AG04449 (cell line): ENCODE measurements at regions not wholly inside any gene's neighbourhood (a gene's known extent, or its start where the extent isn't known, plus 50 kb on each side); places are given as distances from the start of the nearest gene placed in this dataset.

Source experiments
- CTCF ChIA-PET: fragments of 350-600 bp; formaldehyde crosslinking; extraction: SDS; loops from one replicate; lab custom pipeline; 2021; ENCODE audit warnings: antibody characterized with exemption; lab: Yijun Ruan, JAX
- POLR2A ChIA-PET: fragments of 400-600, 350-600 bp; formaldehyde crosslinking; extraction: SDS; loops from one replicate; lab custom pipeline; 2020; ENCODE audit warnings: antibody characterized with exemption, inconsistent platforms; lab: Yijun Ruan, JAX
- DNase-seq: peaks from one replicate; pipeline ENCODE4 v3.0.0-alpha.2; 2010; ENCODE audit warnings: low read depth, low spot score
- H3K4me3 ChIP-seq: 2 replicates; pipeline ENCODE4 v1.5.1; 2011; ENCODE audit warnings: low read depth, mild to moderate bottlenecking, control low read depth, low read length
- TF ChIP-seq, protein P1 (sequence below): IDR thresholded peaks from one replicate; pipeline ENCODE4 v1.5.1; 2011; ENCODE audit warnings: mild to moderate bottlenecking, moderate library complexity, low read length, control low read depth, inconsistent platforms; ENCODE audit not compliant: insufficient read depth; ENCODE audit errors: missing control alignments

GRCh38 chrX:143935601-143936000 is 51.7 kb downstream of the UBE2NL start:
- H3K4me3 ChIP-seq = no peak overlapping the region
- DNase-seq = no peak
- TF ChIP-seq, protein P1, sequence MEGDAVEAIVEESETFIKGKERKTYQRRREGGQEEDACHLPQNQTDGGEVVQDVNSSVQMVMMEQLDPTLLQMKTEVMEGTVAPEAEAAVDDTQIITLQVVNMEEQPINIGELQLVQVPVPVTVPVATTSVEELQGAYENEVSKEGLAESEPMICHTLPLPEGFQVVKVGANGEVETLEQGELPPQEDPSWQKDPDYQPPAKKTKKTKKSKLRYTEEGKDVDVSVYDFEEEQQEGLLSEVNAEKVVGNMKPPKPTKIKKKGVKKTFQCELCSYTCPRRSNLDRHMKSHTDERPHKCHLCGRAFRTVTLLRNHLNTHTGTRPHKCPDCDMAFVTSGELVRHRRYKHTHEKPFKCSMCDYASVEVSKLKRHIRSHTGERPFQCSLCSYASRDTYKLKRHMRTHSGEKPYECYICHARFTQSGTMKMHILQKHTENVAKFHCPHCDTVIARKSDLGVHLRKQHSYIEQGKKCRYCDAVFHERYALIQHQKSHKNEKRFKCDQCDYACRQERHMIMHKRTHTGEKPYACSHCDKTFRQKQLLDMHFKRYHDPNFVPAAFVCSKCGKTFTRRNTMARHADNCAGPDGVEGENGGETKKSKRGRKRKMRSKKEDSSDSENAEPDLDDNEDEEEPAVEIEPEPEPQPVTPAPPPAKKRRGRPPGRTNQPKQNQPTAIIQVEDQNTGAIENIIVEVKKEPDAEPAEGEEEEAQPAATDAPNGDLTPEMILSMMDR = no peak
- CTCF ChIA-PET = no interaction called here
- POLR2A ChIA-PET = no interaction called here

GRCh38 chrX:143940119-143940518 is 56.2 kb downstream of the UBE2NL start:
- H3K4me3 ChIP-seq = no peak overlapping the region
- CTCF ChIA-PET = no interaction called here
- TF ChIP-seq, protein P1 = no peak
- DNase-seq = no peak
- POLR2A ChIA-PET = no interaction called here

DNA sequence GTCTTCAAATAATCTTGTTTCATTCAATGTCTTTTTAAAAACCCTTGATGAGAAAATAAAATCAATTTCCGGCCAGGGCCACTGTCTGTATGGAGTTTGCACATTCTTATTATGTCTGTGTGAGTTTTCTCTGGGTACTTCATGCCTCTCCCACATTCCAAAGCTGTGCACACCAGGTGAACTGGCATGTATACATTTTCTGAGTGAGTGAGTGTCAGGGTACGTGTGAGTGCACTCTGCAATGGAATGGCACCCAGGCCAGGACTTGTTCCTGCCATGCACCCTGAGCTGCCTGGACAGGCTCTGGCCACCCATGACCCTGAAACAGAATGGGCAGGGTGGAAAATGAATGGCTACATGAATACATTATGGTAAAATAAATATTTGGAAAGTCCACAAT is 61.3 kb downstream of the UBE2NL start:
- no peak overlapping the region for H3K4me3 ChIP-seq
- DNase-seq = no peak
- POLR2A ChIA-PET = no interaction called here
- TF ChIP-seq, protein P1 = no peak
- CTCF ChIA-PET = no interaction called here

DNA sequence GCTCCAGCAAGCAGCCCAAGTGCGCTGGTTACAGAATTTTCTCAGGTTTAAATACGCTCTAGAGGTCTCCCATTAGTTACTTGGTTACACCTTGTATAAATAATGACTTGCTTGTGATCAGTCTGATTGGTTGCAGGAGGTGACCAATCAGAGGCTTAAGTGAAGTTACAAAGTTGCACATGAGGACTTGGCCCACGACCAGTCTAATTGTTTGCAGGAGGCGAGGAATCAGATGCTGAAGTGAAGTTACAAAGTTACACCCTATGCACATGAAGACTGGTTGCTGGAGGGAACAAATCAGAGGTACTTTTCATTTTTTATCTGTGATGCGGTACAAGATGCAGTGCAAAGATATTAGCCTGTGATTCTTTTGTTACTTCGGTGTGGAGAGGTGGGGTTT is 80.7 kb downstream of the UBE2NL start:
- CTCF ChIA-PET = no interaction called here
- POLR2A ChIA-PET = no interaction called here
- no peak for DNase-seq
- TF ChIP-seq, protein P1 = no peak
- no peak overlapping the region for H3K4me3 ChIP-seq

DNA sequence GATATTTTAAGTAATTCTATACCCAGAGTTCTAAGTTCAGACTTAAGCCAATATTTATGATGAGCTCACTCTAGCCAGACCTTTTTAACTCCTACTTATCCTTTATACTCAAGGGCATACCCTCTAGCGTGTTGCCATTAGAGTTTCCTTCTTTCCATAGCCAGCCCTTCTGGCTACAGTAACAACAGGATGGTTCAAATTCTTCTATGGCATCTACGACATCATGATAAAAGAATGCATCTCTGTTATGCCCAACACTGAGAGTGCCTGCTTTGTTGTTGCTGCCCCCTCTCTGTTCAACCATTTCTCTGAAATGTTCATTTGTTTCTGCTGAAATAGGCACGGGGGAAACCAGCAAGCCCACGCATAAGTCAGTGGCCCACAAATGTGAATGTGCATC is 104.5 kb downstream of the UBE2NL start:
- CTCF ChIA-PET = no interaction called here
- POLR2A ChIA-PET = no interaction called here
- DNase-seq = no peak
- H3K4me3 ChIP-seq = no peak overlapping the region
- TF ChIP-seq, protein P1 = no peak

DNA sequence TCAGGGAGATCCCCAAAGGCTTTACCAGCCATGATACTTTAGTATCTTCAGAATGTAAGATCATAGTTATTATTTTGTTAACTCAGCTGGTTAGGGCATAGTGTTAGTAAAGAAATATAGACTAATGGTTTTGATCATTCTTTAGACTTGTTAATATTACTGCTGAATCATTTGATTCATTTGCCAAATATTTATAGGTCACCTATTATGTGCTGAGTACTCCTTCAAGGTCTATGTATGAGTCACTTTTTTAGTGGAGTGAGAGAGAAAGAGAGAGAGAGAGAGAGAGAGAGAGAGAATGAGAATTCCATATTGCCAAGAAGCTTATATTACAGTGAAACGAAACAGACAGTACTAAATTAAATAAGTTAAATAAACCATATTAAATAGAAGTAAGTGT is 110.3 kb downstream of the UBE2NL start:
- H3K4me3 ChIP-seq = no peak overlapping the region
- TF ChIP-seq, protein P1 = no peak
- POLR2A ChIA-PET = no interaction called here
- CTCF ChIA-PET = no interaction called here
- no peak for DNase-seq
